A673 (cell line): ENCODE measurements at regions not wholly inside any gene's neighbourhood (a gene's known extent, or its start where the extent isn't known, plus 50 kb on each side); places are given as distances from the start of the nearest gene placed in this dataset.

Source experiments
- BruUV-seq: library from RNA; stranded (reverse); fragments of 400-500 nt; replicated peaks from 2 replicates; lab custom pipeline; 2021; lab: Mats Ljungman, UMichigan
- CTCF ChIA-PET: fragments of 300-600 bp; sonication (Branson Sonifier 250); formaldehyde crosslinking; loops from one replicate; lab custom pipeline; 2022; ENCODE audit warnings: antibody characterized with exemption; lab: Charles Lee
- POLR2A ChIA-PET: fragments of 300-600 bp; sonication (Branson Sonifier 250); formaldehyde crosslinking; loops from one replicate; lab custom pipeline; 2022; ENCODE audit warnings: antibody characterized with exemption; ENCODE audit not compliant: low non-redundant PET; lab: Charles Lee
- DNase-seq: peaks from one replicate; pipeline ENCODE4 v3.0.0-alpha.2; 2015; ENCODE audit warnings: low spot score
- H3K27ac ChIP-seq: fragments of 200-600 bp; sonication (generic); 2 replicates; pipeline ENCODE4 v1.5.1; 2016; ENCODE audit warnings: mixed run types, low read depth, mild to moderate bottlenecking, mixed read lengths, antibody characterized with exemption, low read length; ENCODE audit not compliant: poor library complexity, severe bottlenecking
- H3K27me3 ChIP-seq: fragments of 200-600 bp; sonication (generic); replicated peaks from 2 replicates; pipeline ENCODE4 v1.6.1; 2017; ENCODE audit warnings: mixed run types, low read depth, mild to moderate bottlenecking, mixed read lengths, antibody characterized with exemption, low read length; ENCODE audit not compliant: insufficient read depth, poor library complexity
- H3K36me3 ChIP-seq: fragments of 200-600 bp; sonication (generic); 2 replicates; pipeline ENCODE4 v1.6.1; 2016; ENCODE audit warnings: mixed run types, mild to moderate bottlenecking, mixed read lengths, antibody characterized with exemption, low read length; ENCODE audit not compliant: insufficient read depth, poor library complexity, severe bottlenecking
- H3K4me1 ChIP-seq: fragments of 200-600 bp; sonication (generic); 2 replicates; pipeline ENCODE4 v1.6.1; 2017; ENCODE audit warnings: mixed run types, mild to moderate bottlenecking, mixed read lengths, antibody characterized with exemption, low read length; ENCODE audit not compliant: insufficient read depth, poor library complexity, severe bottlenecking
- H3K4me3 ChIP-seq: fragments of 200-600 bp; sonication (generic); 2 replicates; pipeline ENCODE4 v1.5.1; 2016; ENCODE audit warnings: low read depth, mixed run types, mild to moderate bottlenecking, mixed read lengths, low read length; ENCODE audit not compliant: poor library complexity, severe bottlenecking
- H3K9me3 ChIP-seq: fragments of 200-600 bp; sonication (generic); 2 replicates; pipeline ENCODE4 v1.6.1; 2016; ENCODE audit warnings: mixed run types, low read depth, mild to moderate bottlenecking, mixed read lengths, antibody characterized with exemption, low read length; ENCODE audit not compliant: poor library complexity, severe bottlenecking
- EZH2 ChIP-seq: fragments of 200-600 bp; sonication (generic); IDR thresholded peaks from 2 replicates; pipeline ENCODE4 v1.6.1; 2017; ENCODE audit warnings: borderline replicate concordance, low read depth, mild to moderate bottlenecking, mixed read lengths, antibody characterized with exemption, low read length; ENCODE audit not compliant: poor library complexity, severe bottlenecking
- intact Hi-C: fragments of 100-400 bp; cut with micrococcal nuclease; formaldehyde crosslinking; loops from one replicate; pipeline ENCODE4 v1.10.0; 2022; ENCODE audit not compliant: unreplicated experiment
- TF ChIP-seq, protein P1 (sequence below): fragments of 300-800, 200-600 bp; sonication (generic); conservative IDR thresholded peaks from 2 replicates; pipeline ENCODE4 v1.5.1; 2017; ENCODE audit warnings: low read depth, mild to moderate bottlenecking, antibody characterized with exemption, low read length, moderate library complexity, mixed read lengths

DNA sequence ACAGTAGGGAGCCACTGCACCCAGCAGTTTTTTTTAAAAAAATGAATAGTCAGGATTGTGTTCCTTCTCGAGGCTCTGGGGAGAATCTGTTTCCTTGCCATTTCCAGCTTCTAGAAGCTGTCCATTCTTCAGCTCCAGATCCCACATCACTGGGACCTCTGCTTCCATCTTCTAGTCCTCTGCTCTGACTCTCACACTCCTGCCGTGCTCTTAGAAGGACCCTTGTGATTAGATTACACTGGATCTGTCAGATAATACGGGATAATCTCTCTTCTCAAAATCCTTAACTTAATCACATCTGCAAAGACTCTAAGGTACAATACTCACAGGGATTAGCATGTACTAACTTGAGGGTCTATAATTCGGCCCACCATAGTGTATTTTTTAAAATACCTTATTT is 158.9 kb upstream of the SP4 start:
- intact Hi-C loops = no loop called here
- POLR2A ChIA-PET = no interaction called here
- Histone ChIP-seq H3K9me3 (no peaks in the 10 kb centered on the region), H3K27me3 (peaks cover 23% of the 10 kb centered on the region), H3K36me3 (no peaks in the 10 kb centered on the region), H3K27ac (no peak overlapping the region), H3K4me1 (no peaks in the 10 kb centered on the region), H3K4me3 (no peak overlapping the region)
- BruUV-seq = no TSS peak
- TF ChIP-seq EZH2 = no peak
- CTCF ChIA-PET = no interaction called here
- DNase-seq = no peak

DNA sequence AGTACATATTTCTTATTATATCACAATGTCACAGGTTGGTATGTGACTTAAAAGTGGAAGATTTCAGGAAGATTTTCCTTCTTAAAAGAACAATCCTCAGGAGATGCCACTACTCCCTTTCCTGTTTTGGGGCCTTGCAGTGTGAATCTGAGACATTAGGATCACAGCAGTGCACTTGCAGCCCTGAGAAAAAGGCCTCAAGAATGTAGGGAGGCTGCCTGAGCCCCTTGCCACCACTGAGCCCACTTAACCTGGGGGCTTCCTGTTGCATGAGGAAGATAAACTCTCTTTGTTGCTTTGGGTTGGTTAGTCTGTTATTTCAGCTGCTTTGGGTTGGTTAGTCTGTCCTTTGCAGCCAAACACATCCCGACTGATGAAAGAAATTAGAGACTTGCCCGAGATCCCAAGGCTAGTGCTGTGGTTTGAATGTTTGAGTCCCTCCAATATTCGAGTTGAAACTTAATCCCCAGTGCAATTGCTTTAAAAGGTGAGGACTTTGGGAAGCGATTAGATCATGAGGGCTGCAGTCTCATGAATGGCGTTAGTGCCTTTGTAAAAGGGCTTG is 151.3 kb upstream of the SP4 start:
- no peaks in the 10 kb centered on the region for H3K4me1 ChIP-seq
- CTCF ChIA-PET = no interaction called here
- POLR2A ChIA-PET = no interaction called here
- no TSS peak for BruUV-seq
- H3K27ac ChIP-seq = no peak overlapping the region
- intact Hi-C loops = no loop called here
- no peak for TF ChIP-seq EZH2
- TF ChIP-seq, protein P1, sequence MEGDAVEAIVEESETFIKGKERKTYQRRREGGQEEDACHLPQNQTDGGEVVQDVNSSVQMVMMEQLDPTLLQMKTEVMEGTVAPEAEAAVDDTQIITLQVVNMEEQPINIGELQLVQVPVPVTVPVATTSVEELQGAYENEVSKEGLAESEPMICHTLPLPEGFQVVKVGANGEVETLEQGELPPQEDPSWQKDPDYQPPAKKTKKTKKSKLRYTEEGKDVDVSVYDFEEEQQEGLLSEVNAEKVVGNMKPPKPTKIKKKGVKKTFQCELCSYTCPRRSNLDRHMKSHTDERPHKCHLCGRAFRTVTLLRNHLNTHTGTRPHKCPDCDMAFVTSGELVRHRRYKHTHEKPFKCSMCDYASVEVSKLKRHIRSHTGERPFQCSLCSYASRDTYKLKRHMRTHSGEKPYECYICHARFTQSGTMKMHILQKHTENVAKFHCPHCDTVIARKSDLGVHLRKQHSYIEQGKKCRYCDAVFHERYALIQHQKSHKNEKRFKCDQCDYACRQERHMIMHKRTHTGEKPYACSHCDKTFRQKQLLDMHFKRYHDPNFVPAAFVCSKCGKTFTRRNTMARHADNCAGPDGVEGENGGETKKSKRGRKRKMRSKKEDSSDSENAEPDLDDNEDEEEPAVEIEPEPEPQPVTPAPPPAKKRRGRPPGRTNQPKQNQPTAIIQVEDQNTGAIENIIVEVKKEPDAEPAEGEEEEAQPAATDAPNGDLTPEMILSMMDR = no peak
- no peak overlapping the region for H3K4me3 ChIP-seq
- peaks cover 28% of the 10 kb centered on the region for H3K27me3 ChIP-seq
- H3K9me3 ChIP-seq = no peaks in the 10 kb centered on the region
- H3K36me3 ChIP-seq = no peaks in the 10 kb centered on the region
- no peak for DNase-seq

DNA sequence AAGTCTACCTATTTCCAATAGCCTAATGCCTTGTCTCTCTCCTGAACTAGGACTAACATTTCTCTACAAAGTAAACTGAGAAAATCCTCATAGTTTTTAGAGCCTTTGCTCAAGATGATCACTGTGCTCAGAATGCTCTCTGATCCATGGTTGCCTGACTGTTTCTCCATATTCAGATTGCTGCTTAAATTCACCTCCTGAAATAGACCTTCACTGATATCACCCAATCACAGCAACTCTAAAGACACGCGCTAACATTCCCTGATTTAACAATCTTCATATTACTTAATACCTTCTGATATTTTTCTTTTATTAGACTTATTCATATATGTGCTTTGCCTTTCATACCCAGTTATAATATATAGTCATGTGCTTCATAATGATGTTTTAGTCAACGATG is 148.9 kb upstream of the SP4 start:
- peaks cover 25% of the 10 kb centered on the region for H3K27me3 ChIP-seq
- ChIA-PET POLR2A (no interaction called here), CTCF (no interaction called here)
- BruUV-seq = no TSS peak
- H3K4me3 ChIP-seq = no peak overlapping the region
- H3K4me1 ChIP-seq = no peaks in the 10 kb centered on the region
- no peaks in the 10 kb centered on the region for H3K36me3 ChIP-seq
- DNase-seq = no peak
- TF ChIP-seq, protein P1 = no peak
- no peak for TF ChIP-seq EZH2
- intact Hi-C loops = no loop called here
- no peak overlapping the region for H3K27ac ChIP-seq
- H3K9me3 ChIP-seq = no peaks in the 10 kb centered on the region

DNA sequence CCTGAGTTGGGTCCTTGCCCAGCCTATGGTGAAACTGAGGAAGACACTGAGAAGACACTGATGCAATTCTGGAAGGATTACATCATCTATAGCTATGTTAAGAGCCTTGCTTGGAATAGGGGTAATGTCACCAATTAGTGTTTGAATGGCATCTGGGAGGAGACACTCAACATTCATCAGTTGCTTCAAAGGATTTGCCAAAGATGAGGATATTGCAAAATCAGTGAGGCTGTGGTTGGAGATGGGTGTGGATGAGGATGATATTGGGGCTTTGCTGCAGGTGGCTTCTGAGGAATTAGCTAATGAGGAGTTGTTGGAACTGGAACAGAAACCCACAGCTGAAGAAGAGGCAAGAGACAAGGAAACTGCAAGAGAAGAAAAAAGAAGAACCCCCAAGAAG is 146.7 kb upstream of the SP4 start:
- TF ChIP-seq, protein P1 = no peak
- TF ChIP-seq EZH2 = no peak
- CTCF ChIA-PET = no interaction called here
- Histone ChIP-seq H3K27ac (no peak overlapping the region), H3K4me1 (no peaks in the 10 kb centered on the region), H3K36me3 (no peaks in the 10 kb centered on the region), H3K9me3 (no peaks in the 10 kb centered on the region), H3K4me3 (no peak overlapping the region), H3K27me3 (peaks cover 6% of the 10 kb centered on the region)
- BruUV-seq = no TSS peak
- intact Hi-C loops = no loop called here
- POLR2A ChIA-PET = no interaction called here
- no peak for DNase-seq
